ENCODE measurements at regions not wholly inside any gene's neighbourhood (a gene's known extent, or its start where the extent isn't known, plus 50 kb on each side); places are given as distances from the start of the nearest gene placed in this dataset.

DNA sequence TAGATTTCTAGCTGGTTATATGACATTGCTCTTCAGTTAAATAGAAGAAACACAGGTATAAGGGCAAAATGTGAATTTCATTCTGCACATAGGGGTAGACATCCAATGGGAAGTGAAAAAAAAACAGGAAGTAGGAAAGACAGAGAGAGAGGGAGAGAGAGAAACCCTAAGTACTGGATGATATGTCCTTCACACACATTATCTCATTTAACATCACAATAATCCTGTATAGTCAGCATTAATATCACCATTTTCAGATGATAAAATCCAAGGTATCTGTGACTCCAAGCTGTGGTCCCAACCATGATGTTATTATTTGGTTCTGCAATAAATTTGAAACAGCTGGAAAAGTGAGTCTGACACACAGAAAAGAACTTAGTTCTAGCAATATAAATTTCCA lies 759.9 kb downstream of the SATB2 start:
- DNase-seq, result no peak

DNA sequence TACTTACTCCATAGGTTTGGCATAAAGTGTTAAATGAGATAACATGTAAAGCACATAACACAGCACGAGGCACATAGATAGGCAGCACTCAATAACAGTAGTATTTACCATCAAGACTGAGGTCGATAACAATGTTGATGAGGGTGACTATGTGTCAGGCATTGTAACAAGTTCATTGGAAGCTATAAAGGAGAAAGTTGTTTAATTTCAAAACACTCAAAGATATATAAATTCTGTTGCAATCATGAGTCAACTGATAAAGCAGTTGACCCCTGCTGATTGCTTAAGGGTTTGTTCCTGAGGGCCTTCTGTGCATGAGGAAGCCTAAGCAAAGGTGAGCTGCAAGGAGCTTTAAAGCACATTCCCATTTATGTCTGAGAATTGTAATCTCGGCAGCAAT lies 760.5 kb downstream of the SATB2 start:
- no peak for DNase-seq

DNA sequence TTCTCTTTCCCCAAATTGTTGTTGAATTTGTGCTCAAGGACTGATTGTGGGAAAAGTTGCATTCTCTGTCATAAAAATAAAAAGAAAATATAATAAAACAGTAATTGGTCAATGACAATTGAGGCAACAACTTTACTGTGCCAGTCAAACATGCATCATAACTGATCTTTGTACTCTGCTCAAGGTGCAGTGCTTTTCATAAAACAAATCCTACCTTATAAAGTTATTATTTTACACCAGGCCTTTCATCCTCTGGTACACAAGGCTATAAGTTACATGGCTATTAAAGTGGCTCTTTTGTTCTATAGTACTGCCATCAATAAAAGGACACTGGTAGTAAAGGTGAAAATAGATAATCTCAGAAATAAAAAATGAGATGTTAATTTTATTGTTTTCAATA lies 761.9 kb downstream of the SATB2 start:
- DNase-seq, result no peak

DNA sequence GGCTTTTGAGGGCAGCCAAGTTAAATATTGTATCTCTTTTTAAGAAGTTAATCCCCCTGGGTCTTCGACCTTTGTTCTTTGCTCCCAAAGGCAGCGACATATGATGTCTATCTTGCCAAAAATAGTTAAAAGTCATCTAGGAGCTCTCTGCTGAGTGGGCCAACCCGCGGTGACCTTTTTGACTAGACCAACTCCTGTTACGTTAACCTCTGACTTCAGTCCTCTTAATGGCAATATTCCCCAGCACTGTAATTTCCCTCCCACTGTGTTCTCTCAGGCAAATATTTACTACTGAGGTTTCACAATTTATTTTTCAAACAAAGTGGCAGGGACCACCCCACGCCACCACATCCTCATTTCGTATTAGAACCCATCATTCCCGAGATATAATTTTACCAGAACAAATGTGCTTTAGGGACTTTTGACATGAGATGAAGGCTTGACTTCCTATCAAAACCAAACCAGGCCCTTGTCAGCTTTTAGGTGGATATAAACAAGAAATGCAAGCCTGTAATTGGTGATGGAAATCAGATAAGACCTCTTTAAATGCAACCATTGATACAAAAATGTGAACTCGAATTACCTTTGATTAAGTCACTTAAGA lies 764.7 kb downstream of the SATB2 start:
- DNase-seq, result no peak

DNA sequence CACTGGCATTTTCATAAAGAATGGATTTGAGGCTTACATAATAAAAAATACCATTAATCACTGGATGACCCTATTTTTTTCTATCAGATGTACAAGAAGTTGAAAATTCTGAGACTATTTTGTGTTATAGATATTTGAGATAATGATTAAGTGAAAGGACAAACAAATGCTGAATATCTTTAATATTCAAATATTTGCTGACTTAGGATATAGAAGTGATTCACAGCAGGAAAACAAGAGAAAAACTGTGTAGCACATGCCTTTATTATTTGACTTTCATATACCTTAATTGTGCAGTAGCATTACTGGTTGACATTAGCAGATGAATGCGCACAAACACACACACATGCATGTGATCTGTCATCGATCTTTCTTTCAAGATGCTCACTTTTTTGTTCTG lies 766.5 kb downstream of the SATB2 start:
- DNase-seq, result no peak

- DNase-seq, result no peak
Observed at GRCh38 chr2:198664321-198664720, 793.4 kb downstream of the SATB2 start.

- DNase-seq, result no peak
Observed at GRCh38 chr2:198662905-198663304, 794.8 kb downstream of the SATB2 start.

DNA sequence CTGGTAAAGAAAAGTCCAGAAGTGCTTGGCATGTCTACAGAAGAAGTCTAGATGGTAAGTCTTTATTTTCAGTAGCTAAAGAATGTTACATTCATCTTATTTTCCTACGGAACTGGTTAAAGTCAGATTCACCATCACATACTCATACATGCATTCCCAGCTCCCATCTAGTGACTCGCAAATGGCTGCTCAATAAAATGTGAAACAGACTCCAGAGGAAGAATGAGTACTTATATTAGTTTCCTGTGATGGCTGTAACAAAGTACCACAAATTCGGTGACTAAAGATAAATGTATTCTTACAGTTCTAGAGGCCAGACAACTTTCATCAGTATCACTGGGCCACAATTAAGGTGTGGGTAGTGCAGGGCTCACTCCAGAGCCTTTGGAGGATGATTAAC lies 797.2 kb downstream of the SATB2 start:
- DNase-seq, result no peak

DNA sequence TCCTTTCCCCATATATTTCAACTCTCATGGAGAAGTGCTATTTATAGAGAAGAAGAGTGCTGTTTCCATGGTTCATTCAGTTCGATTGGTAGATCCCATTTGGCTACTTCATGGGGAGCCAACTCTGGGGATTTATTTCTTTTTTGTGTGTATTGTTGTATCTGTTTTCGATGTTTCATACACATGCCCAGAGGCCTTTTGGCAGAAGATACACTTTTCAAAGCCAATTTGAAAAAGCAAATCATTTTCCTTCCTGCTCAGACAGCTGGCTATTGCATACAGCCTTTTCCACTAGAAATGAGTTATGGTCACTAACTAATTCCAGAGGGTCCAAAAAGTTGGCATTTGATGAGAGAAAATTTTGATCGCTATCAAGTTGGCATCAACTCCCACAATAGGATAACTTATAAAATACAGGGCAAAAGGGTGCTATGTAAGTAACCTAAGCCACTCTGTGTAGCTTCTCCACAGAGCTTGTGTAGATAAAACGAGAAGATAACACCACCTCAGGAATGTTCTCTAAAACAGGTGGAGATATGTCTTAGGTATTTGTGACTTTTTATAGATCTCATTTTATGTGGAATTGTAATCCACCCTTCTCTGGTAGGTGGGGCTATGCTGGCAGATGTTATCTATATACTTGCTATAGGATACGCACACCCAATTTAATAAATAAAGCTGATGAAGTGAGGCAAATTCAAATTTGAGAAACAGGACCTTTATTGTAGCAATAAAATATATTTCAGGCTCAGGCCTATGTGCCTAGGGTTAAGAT lies 798.5 kb downstream of the SATB2 start:
- DNase-seq, result no peak

- DNase-seq, result no peak
Observed at GRCh38 chr2:198657512-198658121, 800.1 kb downstream of the SATB2 start.

DNA sequence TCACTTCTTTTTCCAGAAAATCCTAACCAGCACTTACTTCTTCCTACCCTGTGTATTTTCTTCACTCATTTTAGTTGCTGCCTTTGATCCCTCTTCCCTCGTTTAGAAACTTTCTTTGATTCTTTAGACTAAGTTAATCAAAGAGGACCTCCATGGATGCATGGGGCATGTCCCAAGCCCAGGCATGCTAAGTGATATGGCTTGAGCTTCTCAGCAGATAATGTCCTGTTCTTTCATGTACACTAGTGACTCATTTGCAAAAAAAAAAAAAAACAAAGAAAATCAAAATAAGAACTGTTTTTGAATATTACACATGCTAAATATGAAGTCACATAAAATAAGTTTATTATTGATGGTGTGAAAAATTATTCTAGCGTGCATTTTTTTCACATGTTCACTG lies 800.9 kb downstream of the SATB2 start:
- no peak for DNase-seq

GRCh38 chr2:198654646-198655045 lies 803.1 kb downstream of the SATB2 start:
- DNase-seq, result no peak

- no peak for DNase-seq
Observed at GRCh38 chr2:198653311-198653710, 804.4 kb downstream of the SATB2 start.

GRCh38 chr2:198652461-198652860 lies 805.3 kb downstream of the SATB2 start:
- DNase-seq, result no peak

GRCh38 chr2:198645816-198646215 lies 811.9 kb downstream of the SATB2 start:
- no peak for DNase-seq

DNA sequence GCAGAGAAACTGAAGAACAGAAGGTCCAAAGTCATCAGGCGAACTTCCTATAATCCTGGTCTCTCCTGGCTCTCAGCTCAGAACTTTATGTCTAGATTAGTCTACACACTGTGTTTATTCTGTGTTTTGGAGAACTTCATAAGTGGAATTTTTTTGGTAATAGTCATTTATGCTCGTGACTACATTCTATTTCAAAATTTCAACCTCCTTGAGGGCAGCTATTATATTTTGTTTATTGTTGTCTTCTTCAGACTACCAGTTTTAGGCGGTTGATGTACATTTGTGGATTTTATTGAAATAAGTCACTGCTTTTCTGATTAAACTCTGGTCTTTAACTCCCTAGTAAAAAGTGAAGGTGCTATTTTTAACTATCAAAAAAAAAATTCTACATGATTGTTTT lies 816.6 kb downstream of the SATB2 start:
- DNase-seq, result no peak

DNA sequence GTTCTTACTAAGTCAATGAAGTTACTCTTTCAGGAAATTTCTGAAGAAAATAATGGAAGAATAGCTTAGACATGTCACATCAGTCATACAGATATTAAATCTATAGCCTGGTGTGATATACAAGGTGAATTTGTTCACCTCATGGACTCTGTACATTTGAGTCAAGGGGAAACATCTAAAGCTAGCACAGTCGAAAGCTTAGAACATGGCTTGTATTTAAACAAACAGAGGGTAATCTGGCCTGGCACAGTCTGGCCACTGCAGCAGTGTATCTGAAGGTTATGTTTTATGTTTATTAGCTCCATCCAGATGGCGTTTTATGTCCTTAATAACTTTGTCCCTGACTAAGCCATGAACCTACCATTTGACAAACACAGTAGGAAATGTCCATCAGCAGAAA lies 817.3 kb downstream of the SATB2 start:
- DNase-seq, result no peak

- no peak for DNase-seq
Observed at GRCh38 chr2:198639580-198639979, 818.2 kb downstream of the SATB2 start.

GRCh38 chr2:198638577-198638976 lies 819.2 kb downstream of the SATB2 start:
- no peak for DNase-seq

DNA sequence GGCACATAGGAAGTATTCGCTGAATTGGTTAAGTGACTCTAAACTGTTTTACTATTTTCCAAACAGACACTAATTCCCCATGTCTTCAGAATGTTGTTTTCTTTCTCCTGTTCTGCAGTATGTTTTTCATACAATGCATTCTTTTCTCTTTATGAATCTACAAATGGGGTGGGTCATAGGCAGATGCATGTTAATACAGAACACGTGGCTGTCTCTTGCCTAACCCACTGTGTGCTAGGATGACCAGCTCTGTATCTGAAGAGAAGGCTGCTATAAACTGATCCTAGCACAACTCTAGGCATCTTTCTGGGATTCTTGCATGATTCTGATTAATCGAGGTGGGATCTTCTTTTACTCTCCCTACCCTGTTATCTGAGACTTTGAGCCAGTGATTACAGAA lies 826.0 kb downstream of the PLCL1 start:
- DNase-seq, result no peak

DNA sequence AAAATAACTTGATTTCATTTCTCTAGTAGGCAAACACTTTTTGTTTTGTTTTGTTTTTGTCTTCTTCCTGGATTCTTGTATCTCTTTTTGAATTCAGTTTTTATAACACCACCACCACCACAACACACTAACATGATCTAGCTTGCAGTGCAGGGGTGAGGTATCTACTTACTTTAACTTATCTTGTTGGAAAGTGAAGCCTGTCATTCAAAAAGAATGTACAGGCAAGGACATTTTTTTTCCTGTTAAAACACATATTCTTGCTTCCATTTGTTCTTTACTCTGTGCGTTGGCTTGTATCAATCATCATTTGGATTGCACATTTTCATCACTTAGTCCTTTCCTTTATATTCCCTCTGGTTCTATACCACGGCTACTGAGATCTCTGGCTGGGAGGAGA lies 824.2 kb downstream of the PLCL1 start:
- no peak for DNase-seq

DNA sequence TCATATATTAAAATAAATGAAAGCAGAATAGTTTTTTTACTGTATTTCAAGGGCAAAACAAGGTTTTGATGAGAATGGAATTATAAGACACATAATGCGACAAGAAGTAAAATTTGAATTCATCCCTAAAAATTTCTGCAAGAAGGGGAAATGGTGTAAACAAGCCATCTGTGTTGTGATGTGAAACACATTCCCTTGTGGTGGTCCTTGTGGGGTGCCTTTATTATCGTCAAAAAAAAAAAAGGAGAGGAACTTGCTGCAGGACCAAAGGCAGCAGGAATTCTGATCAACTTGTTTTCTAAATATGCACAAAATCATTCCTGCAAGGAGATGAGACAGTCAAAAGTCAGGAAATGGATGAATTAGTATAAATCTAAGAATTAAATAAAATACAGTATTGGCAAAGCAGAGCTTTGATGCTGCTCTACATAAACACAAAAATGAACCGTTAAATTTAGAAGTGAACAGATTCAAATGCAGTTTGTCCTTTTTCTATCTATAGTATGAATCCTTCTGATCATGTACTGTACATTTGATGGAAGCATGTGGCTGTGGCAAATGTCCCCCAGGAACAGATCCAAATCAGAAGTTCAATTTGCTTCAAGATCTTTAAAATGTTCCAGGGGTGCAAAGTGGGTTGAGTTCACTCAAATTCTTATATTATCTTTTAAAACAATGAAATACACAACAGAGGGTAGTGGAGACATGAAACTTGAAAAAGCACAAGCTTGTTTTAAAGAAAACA lies 818.8 kb downstream of the PLCL1 start:
- DNase-seq, result no peak

- no peak for DNase-seq
Observed at GRCh38 chr2:198615972-198616371, 811.6 kb downstream of the PLCL1 start.

GRCh38 chr2:198611201-198611600 lies 806.8 kb downstream of the PLCL1 start:
- DNase-seq, result no peak
